PC-3 (cell line): ENCODE measurements at regions not wholly inside any gene's neighbourhood (a gene's known extent, or its start where the extent isn't known, plus 50 kb on each side); places are given as distances from the start of the nearest gene placed in this dataset.
A peak's percentile ranks its signal among the peaks of the same experiment; 100 is the strongest.

Experiments used
- ATAC-seq: fragments of 200-7000 bp; cut with Tn5 transposase; 2 replicates; pipeline ENCODE4 v1.9.1; 2020; ENCODE audit warnings: mild to moderate bottlenecking, moderate library complexity
- BruUV-seq: library from RNA; stranded (reverse); fragments of 400-500 nt; replicated peaks from 2 replicates; lab custom pipeline; 2021; lab: Mats Ljungman, UMichigan
- CTCF ChIA-PET: fragments of 300-600 bp; sonication (Branson Sonifier 250); formaldehyde crosslinking; loops from one replicate; lab custom pipeline; 2022; ENCODE audit warnings: antibody characterized with exemption; lab: Charles Lee
- POLR2A ChIA-PET: fragments of 300-600 bp; sonication (Branson Sonifier 250); formaldehyde crosslinking; loops from one replicate; lab custom pipeline; 2022; ENCODE audit warnings: antibody characterized with exemption; ENCODE audit not compliant: unreplicated experiment; lab: Charles Lee
- DNase-seq: peaks from one replicate; pipeline ENCODE4 v3.0.0-alpha.2; 2015
- H2AFZ ChIP-seq: fragments of 300-600 bp; sonication (generic); 2 replicates; pipeline ENCODE4 v1.6.0; 2016; ENCODE audit warnings: antibody characterized with exemption, low read length
- H3F3A ChIP-seq: fragments of 300-600 bp; sonication (generic); one replicate; pipeline ENCODE4 v1.6.0; 2017; ENCODE audit warnings: antibody characterized with exemption, low read length, control low read depth, mild to moderate bottlenecking; ENCODE audit not compliant: unreplicated experiment
- H3K27ac ChIP-seq: fragments of 300-600 bp; sonication (generic); 2 replicates; pipeline ENCODE4 v1.5.1; 2016; ENCODE audit warnings: mild to moderate bottlenecking, low read length
- H3K27me3 ChIP-seq: fragments of 300-600 bp; sonication (generic); 2 replicates; pipeline ENCODE4 v1.6.1; 2016; ENCODE audit warnings: low read length, mixed read lengths
- H3K36me3 ChIP-seq: fragments of 300-600 bp; sonication (generic); 2 replicates; pipeline ENCODE4 v1.6.1; 2016; ENCODE audit warnings: low read depth, mixed run types, low read length, mixed read lengths
- H3K4me1 ChIP-seq: fragments of 300-600 bp; sonication (generic); 2 replicates; pipeline ENCODE4 v1.5.1; 2016; ENCODE audit warnings: low read length; ENCODE audit not compliant: insufficient read depth
- H3K4me2 ChIP-seq: fragments of 300-600 bp; sonication (generic); 2 replicates; pipeline ENCODE4 v1.6.0; 2016; ENCODE audit warnings: low read length
- H3K4me3 ChIP-seq: fragments of 300-600 bp; sonication (generic); 2 replicates; pipeline ENCODE4 v1.5.1; 2016; ENCODE audit warnings: mild to moderate bottlenecking, low read length, mixed read lengths
- H3K79me2 ChIP-seq: fragments of 300-600 bp; sonication (generic); 2 replicates; pipeline ENCODE4 v1.6.1; 2017; ENCODE audit warnings: low read length, mixed read lengths
- H3K9ac ChIP-seq: fragments of 300-600 bp; sonication (generic); 2 replicates; pipeline ENCODE4 v1.6.0; 2016; ENCODE audit warnings: mild to moderate bottlenecking, low read length
- H3K9me2 ChIP-seq: fragments of 300-600 bp; sonication (generic); replicated peaks from 2 replicates; pipeline ENCODE4 v1.6.1; 2016; ENCODE audit warnings: mixed run types, low read length, mixed read lengths
- H3K9me3 ChIP-seq: fragments of 300-600 bp; sonication (generic); 2 replicates; pipeline ENCODE4 v1.6.1; 2016; ENCODE audit warnings: low read length, mixed read lengths
- H4K20me1 ChIP-seq: fragments of 300-600 bp; sonication (generic); 2 replicates; pipeline ENCODE4 v1.6.1; 2016; ENCODE audit warnings: low read length, mixed read lengths
- EZH2 ChIP-seq: fragments of 300-600 bp; sonication (generic); IDR thresholded peaks from one replicate; pipeline ENCODE4 v1.6.1; 2017; ENCODE audit warnings: antibody characterized with exemption, mild to moderate bottlenecking, low read length; ENCODE audit not compliant: unreplicated experiment
- EZH2phosphoT487 ChIP-seq: fragments of 300-600 bp; sonication (generic); IDR thresholded peaks from 2 replicates; pipeline ENCODE4 v1.6.1; 2018; ENCODE audit warnings: mild to moderate bottlenecking, antibody characterized with exemption, low read length, borderline replicate concordance
- intact Hi-C: fragments of 100-400 bp; cut with micrococcal nuclease; formaldehyde crosslinking; loops from 2 replicates; pipeline ENCODE4 v1.9.0; 2023
- TF ChIP-seq, protein P1 (sequence below): fragments of 300-600 bp; sonication (generic); conservative IDR thresholded peaks from 2 replicates; pipeline ENCODE4 v1.5.1; 2017; ENCODE audit warnings: antibody characterized with exemption, low read depth, mild to moderate bottlenecking, low read length

DNA sequence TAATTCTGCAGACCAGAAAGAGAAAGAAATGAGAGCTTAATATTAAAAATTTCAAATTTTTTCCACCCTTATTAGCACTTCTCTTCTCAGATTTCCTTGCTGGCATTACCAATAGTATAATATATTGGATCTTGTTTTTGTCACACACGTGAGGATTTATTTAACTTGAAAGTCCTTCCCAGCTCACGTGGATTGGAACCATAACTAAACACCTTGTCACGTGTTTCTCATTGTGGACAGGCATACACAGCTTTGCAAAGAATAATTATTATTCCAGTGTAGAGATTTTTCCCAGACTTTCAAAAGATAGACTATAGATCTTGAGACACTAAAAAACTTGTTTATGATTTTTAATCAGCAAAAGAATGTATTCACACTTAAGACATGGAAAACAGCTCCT, 123.8 kb upstream of the LPAR1 start:
- no peaks in the 10 kb centered on the region for H4K20me1 ChIP-seq
- no peaks in the 10 kb centered on the region for H3K9me2 ChIP-seq
- no TSS peak for BruUV-seq
- H3K4me1 ChIP-seq: peaks cover 13% of the 10 kb centered on the region
- ATAC-seq (no peak), DNase-seq (no peak)
- intact Hi-C loops: no loop called here
- no peaks in the 10 kb centered on the region for H3F3A ChIP-seq
- H3K27me3 ChIP-seq: no peaks in the 10 kb centered on the region
- H3K79me2 ChIP-seq: no peaks in the 10 kb centered on the region
- ChIA-PET POLR2A (no interaction called here), CTCF (no interaction called here)
- H3K4me3 ChIP-seq: no peak overlapping the region
- H3K9ac ChIP-seq: no peak overlapping the region
- no peak overlapping the region for H2AFZ ChIP-seq
- H3K27ac ChIP-seq: no peak overlapping the region
- H3K36me3 ChIP-seq: no peaks in the 10 kb centered on the region
- no peaks in the 10 kb centered on the region for H3K9me3 ChIP-seq
- TF ChIP-seq EZH2phosphoT487 (no peak), EZH2 (no peak)
- TF ChIP-seq, protein P1, sequence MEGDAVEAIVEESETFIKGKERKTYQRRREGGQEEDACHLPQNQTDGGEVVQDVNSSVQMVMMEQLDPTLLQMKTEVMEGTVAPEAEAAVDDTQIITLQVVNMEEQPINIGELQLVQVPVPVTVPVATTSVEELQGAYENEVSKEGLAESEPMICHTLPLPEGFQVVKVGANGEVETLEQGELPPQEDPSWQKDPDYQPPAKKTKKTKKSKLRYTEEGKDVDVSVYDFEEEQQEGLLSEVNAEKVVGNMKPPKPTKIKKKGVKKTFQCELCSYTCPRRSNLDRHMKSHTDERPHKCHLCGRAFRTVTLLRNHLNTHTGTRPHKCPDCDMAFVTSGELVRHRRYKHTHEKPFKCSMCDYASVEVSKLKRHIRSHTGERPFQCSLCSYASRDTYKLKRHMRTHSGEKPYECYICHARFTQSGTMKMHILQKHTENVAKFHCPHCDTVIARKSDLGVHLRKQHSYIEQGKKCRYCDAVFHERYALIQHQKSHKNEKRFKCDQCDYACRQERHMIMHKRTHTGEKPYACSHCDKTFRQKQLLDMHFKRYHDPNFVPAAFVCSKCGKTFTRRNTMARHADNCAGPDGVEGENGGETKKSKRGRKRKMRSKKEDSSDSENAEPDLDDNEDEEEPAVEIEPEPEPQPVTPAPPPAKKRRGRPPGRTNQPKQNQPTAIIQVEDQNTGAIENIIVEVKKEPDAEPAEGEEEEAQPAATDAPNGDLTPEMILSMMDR: no peak
- H3K4me2 ChIP-seq: no peak overlapping the region

DNA sequence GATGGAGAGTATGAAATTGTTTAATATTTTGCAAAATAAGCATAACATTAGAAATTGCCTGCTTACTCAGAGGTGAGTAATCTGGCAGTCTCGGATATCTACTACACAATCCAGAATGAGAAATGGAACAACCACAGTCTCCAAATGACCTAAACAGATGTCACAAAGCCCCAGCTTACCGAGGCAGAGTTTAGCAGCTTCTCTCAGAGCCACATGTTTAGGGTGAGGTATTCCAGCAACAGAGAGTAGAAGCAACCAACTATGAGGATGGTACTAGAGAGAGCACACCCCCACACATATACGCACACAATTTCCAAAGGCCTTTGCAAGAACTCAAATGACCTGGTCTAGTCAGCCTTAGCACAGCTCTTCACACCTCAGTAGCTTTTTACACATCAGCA, 122.7 kb upstream of the LPAR1 start:
- no peaks in the 10 kb centered on the region for H3F3A ChIP-seq
- no peaks in the 10 kb centered on the region for H3K9me2 ChIP-seq
- no peaks in the 10 kb centered on the region for H4K20me1 ChIP-seq
- peak; percentile 76 for ATAC-seq
- H3K4me1 ChIP-seq: peaks cover 13% of the 10 kb centered on the region
- BruUV-seq: no TSS peak
- peak; percentile 62 for DNase-seq
- no peaks in the 10 kb centered on the region for H3K36me3 ChIP-seq
- H3K4me2 ChIP-seq: no peak overlapping the region
- intact Hi-C loops: no loop called here
- POLR2A ChIA-PET: no interaction called here
- H3K27ac ChIP-seq: no peak overlapping the region
- no peaks in the 10 kb centered on the region for H3K9me3 ChIP-seq
- H3K9ac ChIP-seq: no peak overlapping the region
- no peak overlapping the region for H3K4me3 ChIP-seq
- TF ChIP-seq EZH2 (no peak), EZH2phosphoT487 (no peak)
- TF ChIP-seq, protein P1: no peak
- H2AFZ ChIP-seq: 0 out of 2 replicates have a peak overlapping the region, but pooled peaks have one; percentile 28
- no peaks in the 10 kb centered on the region for H3K27me3 ChIP-seq
- CTCF ChIA-PET: no interaction called here
- H3K79me2 ChIP-seq: no peaks in the 10 kb centered on the region

DNA sequence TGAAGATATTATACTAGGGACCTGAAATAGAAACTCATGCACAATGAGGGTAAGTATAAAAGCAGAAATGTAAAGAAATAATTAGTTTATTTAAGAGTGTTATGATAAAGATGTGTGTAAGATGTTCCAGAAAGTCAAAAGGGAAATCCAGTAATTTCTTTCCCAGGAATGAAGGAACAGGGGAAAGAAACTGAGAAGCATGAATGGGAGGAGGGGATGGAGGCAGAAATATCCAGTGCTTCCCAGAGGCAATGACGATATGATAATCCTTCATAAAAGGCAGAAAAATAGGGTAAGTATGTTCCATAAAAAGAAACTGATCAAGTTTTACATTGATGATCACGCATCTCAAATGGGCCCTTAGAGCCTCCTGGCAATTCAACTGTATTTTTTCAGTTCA, 120.7 kb upstream of the LPAR1 start:
- H3K4me2 ChIP-seq: no peak overlapping the region
- H3K27me3 ChIP-seq: no peaks in the 10 kb centered on the region
- H3K79me2 ChIP-seq: no peaks in the 10 kb centered on the region
- intact Hi-C loops: no loop called here
- H3K36me3 ChIP-seq: no peaks in the 10 kb centered on the region
- TF ChIP-seq, protein P1: no peak
- TF ChIP-seq EZH2phosphoT487 (no peak), EZH2 (no peak)
- DNase-seq (no peak), ATAC-seq (no peak)
- H3K4me3 ChIP-seq: no peak overlapping the region
- ChIA-PET POLR2A (no interaction called here), CTCF (no interaction called here)
- BruUV-seq: no TSS peak
- no peaks in the 10 kb centered on the region for H3F3A ChIP-seq
- no peaks in the 10 kb centered on the region for H3K9me2 ChIP-seq
- no peak overlapping the region for H3K27ac ChIP-seq
- H4K20me1 ChIP-seq: no peaks in the 10 kb centered on the region
- H2AFZ ChIP-seq: no peak overlapping the region
- peaks cover 13% of the 10 kb centered on the region for H3K4me1 ChIP-seq
- no peak overlapping the region for H3K9ac ChIP-seq
- no peaks in the 10 kb centered on the region for H3K9me3 ChIP-seq
